HG02885 (cell line): ENCODE measurements at regions not wholly inside any gene's neighbourhood (a gene's known extent, or its start where the extent isn't known, plus 50 kb on each side); places are given as distances from the start of the nearest gene placed in this dataset.

Experiments used
- ATAC-seq: cut with Tn5 transposase; IDR thresholded peaks from one replicate; pipeline ENCODE4 v1.9.1; 2021; ENCODE audit warnings: mild to moderate bottlenecking; ENCODE audit not compliant: unreplicated experiment, poor library complexity

DNA sequence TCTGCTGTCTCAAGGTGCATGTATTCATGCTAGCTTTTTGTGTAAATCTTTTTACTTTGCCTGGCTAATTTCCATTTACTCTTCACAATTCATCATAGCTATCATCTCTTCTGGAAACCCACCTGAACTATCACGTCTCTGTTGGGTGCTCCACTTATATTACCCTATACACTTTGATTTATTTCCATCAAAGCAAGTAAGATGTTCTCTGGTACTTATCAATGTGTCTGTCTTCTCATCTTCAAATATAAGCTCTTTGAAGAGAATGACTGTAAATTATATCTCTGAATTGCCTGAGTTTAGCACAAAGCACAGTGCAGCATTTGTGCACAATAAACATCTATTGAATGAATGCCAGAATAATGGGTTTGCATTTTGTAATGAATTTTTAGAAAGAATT is 1129.7 kb downstream of the LRFN5 start:
- no peak for ATAC-seq

DNA sequence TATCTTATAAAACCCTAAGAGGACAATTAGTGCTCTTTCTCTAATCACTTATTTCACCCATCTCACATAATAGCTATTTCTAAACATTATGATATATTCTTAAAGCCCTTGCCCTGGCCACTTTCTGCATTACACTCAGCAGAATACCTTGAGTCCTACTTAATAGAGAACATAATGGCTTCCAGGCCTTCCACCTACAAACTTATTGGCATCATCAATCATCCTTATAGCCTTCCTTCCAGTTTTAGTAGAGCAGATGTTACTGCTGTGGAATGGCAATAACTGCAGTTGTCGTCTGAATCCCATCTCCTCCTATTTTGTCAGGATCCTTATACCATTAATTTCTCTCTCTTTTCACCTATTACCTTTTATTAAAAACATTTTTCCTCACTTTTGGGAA is 1127.4 kb downstream of the LRFN5 start:
- ATAC-seq: no peak

DNA sequence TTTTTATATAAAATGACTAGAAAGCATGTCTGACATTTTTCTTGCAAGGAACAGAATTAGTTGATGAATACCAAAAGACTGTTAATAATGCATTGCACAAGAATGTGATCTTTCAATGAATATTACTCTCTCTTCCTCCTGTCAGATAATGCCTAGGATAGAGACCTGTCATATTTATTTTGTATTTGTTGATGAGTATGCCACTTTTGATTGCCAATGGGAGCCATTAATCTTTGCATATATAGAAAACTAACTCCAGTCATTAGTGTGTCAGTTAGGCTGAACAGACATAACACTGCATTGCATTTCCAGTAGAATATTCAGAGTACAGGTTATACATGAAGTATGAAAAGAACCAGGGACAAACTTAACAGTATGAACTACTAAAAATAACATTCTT is 1125.3 kb downstream of the LRFN5 start:
- ATAC-seq: no peak

DNA sequence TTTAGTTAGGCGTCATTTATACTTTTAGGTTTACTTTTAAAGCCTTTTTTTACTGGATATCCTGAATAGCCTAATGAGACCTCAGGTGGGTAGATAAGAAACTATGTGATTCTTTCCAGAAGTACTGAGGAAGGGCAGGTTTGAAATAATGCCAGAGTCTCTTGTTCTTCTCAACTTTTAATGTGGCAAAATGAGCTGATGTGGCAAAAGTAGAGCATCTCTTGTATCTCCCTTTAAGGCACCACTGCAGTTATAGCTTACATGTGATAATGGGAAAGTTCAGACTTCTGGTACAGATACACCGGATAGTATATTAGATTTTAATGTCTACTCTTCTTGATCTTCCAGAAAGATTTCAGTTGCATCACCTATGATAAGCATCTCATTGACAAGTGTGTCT is 1124.8 kb downstream of the LRFN5 start:
- no peak for ATAC-seq

DNA sequence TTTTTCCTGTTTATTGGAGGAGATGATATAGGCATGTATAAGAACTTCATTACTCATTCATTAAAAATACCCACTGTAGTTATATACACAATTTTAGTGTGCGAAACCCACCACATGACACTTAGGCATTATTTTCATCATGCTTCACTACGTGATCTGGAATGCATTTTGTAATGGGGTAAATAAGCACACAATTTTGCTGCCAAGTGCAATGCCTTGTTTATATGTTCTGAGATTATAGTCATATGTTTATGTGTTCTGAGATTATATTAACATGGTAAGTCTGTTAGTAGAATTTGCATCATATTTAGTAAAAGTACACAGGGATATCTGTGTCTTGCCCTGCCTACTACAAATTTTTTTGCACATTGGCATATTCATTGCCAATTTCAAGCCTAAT is 1123.0 kb downstream of the LRFN5 start:
- ATAC-seq: no peak

DNA sequence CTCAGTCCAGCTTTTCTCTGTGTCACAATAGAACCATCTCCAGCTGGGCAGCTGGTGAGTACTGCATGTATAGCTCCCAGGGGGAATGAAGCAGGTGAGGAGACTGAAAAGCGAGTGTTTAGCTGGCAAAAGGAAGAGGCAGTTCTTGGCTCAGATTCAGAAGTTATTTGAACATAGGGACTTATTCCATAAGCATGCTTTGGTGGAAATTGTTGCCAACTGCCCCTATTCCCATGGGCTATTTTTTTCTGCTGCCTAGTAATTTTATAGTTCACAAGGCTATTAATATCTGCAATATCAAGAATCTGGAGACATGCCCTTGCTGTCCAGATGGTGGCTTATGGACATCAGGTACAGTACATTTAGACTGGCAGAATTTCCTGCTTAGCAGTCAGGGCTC is 1112.7 kb downstream of the LRFN5 start:
- no peak for ATAC-seq

DNA sequence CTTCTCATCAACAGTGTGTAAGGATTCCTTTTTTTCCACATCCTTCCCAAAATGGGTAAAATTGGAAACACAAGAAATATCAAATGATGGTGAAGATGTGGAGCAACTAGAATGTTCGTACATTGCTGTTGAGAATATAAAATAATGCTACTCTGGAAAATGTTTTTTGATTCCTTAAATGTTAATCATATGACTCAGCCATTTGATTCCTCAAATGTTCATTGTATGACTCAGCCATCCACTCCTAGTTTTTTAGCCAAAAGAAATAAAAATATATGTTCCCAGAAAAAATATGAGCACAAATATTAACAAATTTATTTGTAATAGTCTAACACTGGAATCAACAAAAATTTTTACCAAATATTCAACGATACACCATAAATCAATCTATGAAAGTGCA is 1108.6 kb downstream of the LRFN5 start:
- ATAC-seq: no peak

DNA sequence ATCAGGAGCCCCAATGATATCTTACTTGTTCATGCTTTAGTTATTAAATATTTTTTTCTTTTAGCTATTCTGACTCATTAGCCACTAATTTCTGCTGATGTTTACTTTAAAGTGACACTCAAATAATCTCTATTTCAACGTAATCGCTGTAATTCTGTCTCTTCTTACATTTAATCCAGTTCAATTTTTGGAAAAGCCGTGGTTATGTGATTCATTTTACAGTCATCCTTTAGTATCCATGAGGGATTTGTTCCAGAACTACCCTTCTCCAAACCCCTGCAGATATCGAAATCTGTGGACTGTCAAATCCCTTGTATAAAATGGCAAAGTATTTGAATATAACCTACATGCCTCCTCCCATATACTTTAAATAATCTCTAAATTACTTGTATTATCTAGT is 1103.4 kb downstream of the LRFN5 start:
- no peak for ATAC-seq

DNA sequence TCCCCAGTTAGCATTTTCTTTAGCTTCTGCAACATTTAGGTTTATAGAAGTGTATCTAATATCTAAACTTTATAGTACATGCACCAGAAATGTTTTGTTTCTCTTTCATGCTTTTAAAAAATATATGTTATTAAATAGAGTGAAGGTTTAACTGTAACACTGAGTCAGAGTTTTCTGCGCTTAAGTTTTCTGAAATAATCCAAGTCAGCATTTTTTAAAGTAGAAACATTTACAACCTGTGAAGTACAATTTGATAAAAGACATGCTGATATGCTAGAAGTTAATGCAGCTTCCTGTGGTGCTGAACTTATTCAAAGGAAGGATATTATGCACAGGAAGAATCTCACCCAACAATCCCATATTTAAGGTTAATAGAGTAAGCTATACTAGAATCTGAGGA is 1096.8 kb downstream of the LRFN5 start:
- ATAC-seq: no peak

DNA sequence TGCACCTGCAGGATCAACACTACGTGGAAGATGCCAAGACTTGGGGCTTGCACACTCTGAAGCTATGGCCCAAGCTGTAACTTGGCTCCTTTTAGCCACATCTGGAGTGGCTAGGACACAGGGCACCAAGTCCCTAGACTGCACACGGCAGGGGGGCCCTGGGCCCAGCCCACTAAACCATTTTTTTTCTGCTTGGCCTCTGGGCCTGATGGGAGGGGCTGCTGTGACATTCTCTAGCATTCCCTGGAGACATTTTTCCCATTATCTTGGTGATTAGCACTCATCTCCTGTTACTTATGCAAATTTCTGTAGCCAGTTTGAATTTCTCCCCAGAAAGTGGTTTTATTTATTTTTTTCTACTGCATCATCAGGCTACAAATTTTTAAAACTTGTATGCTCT is 1080.7 kb downstream of the LRFN5 start:
- ATAC-seq: no peak

DNA sequence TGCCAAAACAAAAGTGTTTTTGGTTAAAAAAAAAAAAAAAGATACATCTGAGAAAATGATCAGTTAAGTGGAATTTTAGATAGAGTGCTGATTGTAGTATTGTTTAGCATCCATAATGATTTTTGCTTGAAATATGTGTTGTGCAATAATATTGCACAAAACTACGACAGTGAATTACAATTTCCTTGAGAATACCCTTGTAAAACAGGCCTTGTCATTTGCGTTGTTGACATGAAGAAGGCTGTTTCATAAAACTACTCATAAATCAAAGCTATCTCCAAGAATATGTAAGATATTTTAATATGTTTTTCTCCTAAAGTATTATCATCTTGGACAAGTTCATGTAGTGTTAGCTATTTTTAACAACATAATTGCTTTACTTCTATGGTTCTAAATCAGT is 1077.0 kb downstream of the LRFN5 start:
- ATAC-seq: no peak

DNA sequence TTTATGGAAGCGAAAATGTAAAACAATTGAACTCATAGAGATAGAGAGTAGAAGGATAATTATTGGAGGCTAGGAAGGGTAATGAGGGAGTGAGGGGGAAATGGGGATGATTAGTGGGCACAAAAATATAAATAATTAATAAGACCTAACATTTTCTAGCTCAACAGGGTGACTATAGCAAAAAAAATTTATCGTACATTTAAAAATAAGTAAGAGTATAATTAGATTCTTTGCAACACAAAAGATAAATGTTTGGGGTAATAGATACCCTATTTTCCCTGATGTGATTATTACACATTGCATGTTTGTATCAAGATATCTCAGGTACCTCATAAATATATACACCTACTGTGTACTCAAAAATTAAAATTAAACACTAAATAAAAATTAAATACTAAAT is 1070.0 kb downstream of the LRFN5 start:
- ATAC-seq: no peak

DNA sequence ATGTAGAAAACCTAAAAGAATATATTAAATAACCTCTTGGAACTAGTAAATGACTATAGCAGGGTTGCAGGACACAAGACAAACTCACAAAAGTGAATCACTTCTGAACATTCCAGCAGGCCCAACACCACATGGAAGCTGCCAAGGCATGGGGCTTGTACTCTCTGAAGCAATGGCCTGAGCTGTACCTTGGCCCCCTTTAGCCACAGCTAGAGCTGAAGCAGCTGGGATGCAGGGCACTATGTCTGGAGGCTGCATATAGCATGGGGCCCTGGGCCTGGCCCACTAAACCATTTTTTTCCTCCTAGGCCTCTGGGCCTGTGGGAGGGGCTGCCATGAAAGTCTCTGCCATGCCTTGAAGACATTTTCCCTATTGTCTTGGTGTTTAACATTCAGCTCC is 1067.3 kb downstream of the LRFN5 start:
- no peak for ATAC-seq

DNA sequence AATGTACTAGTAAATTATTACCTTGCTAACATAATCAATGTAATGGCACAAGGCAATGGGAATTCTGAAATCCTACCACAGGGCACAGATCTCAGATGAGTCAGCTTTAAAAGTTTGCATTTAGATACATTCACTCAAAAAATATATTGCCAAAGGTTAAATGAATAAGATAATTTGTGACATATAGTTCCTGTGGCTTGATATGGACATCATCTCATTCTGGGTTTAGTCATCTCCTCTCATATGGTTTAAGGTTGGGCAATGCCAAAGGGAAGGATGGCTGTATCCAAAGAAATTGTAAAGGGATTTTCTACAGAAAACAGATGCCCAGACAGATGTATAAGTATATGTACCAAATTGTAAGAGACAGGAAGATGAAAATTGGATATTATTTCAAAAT is 1065.0 kb downstream of the LRFN5 start:
- ATAC-seq: no peak

DNA sequence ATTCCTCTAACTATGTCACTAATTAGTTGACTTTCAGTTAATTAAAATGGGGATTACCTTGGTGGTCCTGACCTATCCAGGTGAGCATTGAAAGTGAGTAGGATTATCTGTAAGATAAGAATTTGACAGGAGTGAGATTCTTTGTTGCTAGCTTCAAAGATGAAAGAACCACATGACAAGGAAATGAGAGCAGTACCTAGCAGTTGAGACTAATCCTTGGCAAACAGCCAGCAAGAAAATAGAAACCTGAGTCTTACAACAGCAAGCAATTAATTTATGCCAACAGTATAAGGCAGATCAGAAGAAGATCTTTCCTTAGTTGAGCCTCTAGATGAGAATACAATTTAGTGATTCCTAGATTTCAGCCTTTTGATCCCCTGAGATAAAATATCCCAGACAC is 1058.4 kb downstream of the LRFN5 start:
- no peak for ATAC-seq

DNA sequence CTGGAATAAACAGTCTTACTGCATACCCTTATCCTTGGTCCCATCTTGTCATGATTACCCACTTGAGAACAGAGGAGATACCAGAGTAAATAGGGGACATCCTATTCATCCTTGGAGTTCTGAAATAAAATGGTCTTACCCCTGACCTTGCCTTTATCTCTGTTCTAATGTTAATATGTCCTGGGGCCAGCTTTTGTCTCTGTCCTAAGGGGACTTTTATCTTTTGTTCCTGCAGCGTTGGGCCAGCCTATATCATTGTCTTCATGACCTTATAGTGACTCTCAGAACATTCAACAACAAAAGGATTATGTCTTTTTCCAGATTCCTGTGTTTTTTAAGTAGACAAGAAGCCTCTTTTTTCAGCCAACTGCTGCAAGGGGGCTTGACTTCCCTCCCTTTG is 1057.5 kb downstream of the LRFN5 start:
- ATAC-seq: no peak

DNA sequence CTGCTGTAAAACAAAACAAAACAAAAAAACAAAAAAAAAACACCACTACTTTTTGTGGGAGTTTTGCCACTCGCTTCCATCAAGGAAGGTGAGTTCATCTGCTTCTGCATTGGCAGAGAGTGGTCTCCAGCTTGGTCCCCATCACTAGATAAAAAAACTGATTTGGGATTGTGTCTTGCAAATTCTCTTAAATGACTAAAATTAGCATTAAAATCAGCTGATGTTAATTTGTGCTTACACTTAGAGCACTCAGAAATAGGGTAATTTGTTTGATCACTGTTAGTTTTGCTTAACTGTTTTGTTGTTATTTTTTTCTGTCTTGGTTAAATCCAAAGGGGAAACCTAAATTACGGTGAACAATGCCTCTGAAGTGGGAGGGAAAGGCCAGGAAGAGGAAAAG is 1048.0 kb downstream of the LRFN5 start:
- ATAC-seq: no peak

DNA sequence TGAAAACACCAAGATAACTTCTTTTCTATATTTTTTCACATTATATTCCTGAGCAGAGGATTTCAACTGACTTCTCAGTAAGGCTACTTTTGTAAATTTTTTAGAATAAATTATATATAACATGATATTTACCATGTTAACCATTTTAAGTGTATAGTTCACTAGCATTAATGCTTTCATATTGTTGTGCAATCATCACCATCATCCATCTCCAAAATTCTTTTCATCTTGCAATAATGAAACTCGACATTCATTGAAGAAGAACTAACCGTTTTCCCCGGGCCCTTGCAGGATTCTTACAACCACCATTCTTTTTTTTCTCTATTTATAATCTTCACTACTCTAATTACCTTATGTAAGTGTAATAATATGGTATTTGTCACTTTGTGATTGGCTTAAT is 1036.1 kb downstream of the LRFN5 start:
- no peak for ATAC-seq

DNA sequence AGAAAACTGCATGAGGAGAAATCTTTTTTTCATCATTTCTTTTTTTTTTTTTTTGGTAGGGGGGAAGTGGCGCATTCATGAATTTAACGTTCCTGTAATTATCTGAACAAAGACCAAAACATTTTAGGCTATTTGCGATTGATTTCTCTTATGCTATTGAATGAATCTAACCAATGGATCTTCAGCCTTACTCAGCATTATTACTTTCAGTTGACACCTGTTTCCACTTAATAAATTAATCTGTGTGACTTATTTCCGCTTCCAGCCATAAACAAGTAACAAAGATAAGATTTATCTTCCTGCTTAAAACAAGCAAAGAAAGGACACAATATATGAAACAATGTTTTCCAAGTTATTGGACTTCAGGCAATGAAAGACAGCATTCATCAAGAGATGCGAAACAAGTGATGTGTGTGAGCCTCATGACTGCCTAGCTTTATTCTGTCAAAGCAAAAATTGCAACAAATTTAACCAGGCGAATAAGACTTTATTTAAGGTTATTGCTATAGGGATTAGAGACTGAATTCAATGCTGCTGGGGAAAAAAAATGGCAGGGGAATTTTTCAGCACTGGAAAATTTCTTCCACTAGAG is 1026.9 kb downstream of the LRFN5 start:
- ATAC-seq: no peak

DNA sequence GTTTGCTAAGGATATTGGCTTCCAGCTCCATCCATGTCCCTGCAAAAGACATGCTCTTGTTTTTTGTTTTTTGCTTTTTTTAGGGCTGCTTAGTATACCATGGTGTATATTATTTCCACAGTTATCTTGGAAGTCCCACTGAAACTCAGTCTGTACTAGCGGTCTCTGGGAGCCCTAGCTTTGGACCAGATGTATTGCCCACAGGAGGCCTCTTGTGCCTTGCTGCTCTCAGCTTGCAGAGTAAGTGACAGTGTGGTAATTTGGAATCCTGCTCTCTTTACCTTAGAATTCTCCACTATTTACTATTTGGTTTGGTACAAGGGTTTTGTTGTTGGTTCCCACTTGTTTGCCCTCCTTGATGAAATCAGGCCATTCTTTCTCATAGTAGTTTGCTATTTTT is 1022.9 kb downstream of the LRFN5 start:
- ATAC-seq: no peak

DNA sequence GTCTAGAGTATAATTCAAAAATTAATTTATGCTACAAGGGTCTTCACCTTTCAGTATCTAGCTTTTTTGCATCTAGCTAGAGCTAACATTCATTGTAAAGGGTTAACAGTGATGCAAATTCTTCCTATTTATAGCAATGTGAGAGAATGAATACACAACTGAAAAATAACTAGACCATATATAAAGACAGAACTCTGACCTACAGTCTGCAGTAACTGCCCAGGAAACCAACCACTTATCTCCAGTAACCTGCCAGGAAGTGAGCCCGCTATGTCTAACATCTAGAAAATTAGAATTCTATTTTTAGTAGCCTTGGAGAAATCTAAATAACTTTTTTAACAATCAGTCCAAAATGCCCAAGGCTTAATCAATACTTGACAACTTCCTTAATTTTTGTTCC is 1021.9 kb downstream of the LRFN5 start:
- no peak for ATAC-seq

DNA sequence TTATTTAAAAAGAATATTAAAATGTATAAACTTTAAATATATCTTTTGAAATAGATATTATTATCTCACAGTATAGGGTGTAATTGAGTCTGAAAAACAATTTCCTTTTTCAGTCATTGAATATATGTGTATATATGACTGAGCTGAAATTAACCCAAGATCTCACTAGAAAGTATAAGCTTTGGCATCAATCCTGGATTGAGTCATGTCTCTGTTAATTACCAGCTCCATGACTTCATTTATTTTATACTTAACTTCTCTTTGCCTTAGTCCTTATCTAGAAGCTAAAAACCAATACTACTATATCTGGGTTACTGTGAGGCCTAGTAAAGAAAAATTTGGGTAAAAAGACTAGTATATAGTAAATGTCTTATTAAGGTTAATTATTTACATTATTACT is 1020.3 kb downstream of the LRFN5 start:
- no peak for ATAC-seq
